H9 (cell line): ENCODE measurements at regions not wholly inside any gene's neighbourhood (a gene's known extent, or its start where the extent isn't known, plus 50 kb on each side); places are given as distances from the start of the nearest gene placed in this dataset.

ENCODE experiments used
- DNase-seq: peaks from one replicate; pipeline ENCODE4 v3.0.0-alpha.2; 2017
- H2AFZ ChIP-seq: one replicate; pipeline ENCODE4 v1.6.1; 2013; ENCODE audit warnings: mild to moderate bottlenecking, low read length, control low read depth, moderate library complexity
- H2AK5ac ChIP-seq: 2 replicates; pipeline ENCODE4 v1.6.1; 2013; ENCODE audit warnings: low read length, control low read depth, mixed read lengths; ENCODE audit not compliant: insufficient read length
- H2BK120ac ChIP-seq: one replicate; pipeline ENCODE4 v1.6.1; 2013; ENCODE audit warnings: low read depth, mild to moderate bottlenecking, low read length, control low read depth, inconsistent platforms; ENCODE audit not compliant: poor library complexity, severe bottlenecking
- H2BK12ac ChIP-seq: 2 replicates; pipeline ENCODE4 v1.6.1; 2013; ENCODE audit warnings: low read length, control low read depth, mixed read lengths, low read depth; ENCODE audit not compliant: insufficient read length
- H2BK15ac ChIP-seq: 2 replicates; pipeline ENCODE4 v1.6.1; 2013; ENCODE audit warnings: low read depth, low read length, control low read depth
- H2BK20ac ChIP-seq: one replicate; pipeline ENCODE4 v1.6.1; 2013; ENCODE audit warnings: low read depth, mild to moderate bottlenecking, low read length, control low read depth, inconsistent platforms; ENCODE audit not compliant: poor library complexity, severe bottlenecking
- H2BK5ac ChIP-seq: 2 replicates; pipeline ENCODE4 v1.6.1; 2013; ENCODE audit warnings: low read length, control low read depth, mixed read lengths; ENCODE audit not compliant: insufficient read length
- H3K14ac ChIP-seq: 2 replicates; pipeline ENCODE4 v1.6.1; 2013; ENCODE audit warnings: low read length, control low read depth; ENCODE audit not compliant: insufficient read depth
- H3K18ac ChIP-seq: 2 replicates; pipeline ENCODE4 v1.6.1; 2013; ENCODE audit warnings: low read depth, mild to moderate bottlenecking, mixed read lengths, low read length, control low read depth; ENCODE audit not compliant: insufficient read length
- H3K23ac ChIP-seq: 2 replicates; pipeline ENCODE4 v1.6.1; 2013; ENCODE audit warnings: low read length, control low read depth, mixed read lengths, low read depth; ENCODE audit not compliant: insufficient read length
- H3K23me2 ChIP-seq: 2 replicates; pipeline ENCODE4 v1.6.1; 2013; ENCODE audit warnings: low read depth, mild to moderate bottlenecking, mixed read lengths, low read length, control low read depth; ENCODE audit not compliant: insufficient read length, poor library complexity, severe bottlenecking
- H3K27ac ChIP-seq: 2 replicates; pipeline ENCODE4 v1.5.1; 2013; ENCODE audit warnings: low read length, control low read depth, mixed read lengths, low read depth; ENCODE audit not compliant: insufficient read length
- H3K27me3 ChIP-seq: 2 replicates; pipeline ENCODE4 v1.6.1; 2013; ENCODE audit warnings: low read length, control low read depth, inconsistent platforms; ENCODE audit not compliant: insufficient read depth
- H3K4ac ChIP-seq: 2 replicates; pipeline ENCODE4 v1.6.1; 2013; ENCODE audit warnings: low read depth, mild to moderate bottlenecking, control low read depth, inconsistent platforms, low read length, moderate library complexity
- H3K4me1 ChIP-seq: 2 replicates; pipeline ENCODE4 v1.6.1; 2013; ENCODE audit warnings: low read length, control low read depth, inconsistent platforms; ENCODE audit not compliant: insufficient read depth
- H3K4me2 ChIP-seq: 2 replicates; pipeline ENCODE4 v1.6.1; 2013; ENCODE audit warnings: low read length, control low read depth, mixed read lengths; ENCODE audit not compliant: insufficient read length, insufficient read depth
- H3K56ac ChIP-seq: 2 replicates; pipeline ENCODE4 v1.6.1; 2013; ENCODE audit warnings: low read depth, mild to moderate bottlenecking, mixed read lengths, low read length, control low read depth; ENCODE audit not compliant: insufficient read length
- H3K79me1 ChIP-seq: 2 replicates; pipeline ENCODE4 v1.6.1; 2013; ENCODE audit warnings: low read depth, mild to moderate bottlenecking, moderate library complexity, low read length, control low read depth, inconsistent platforms; ENCODE audit not compliant: insufficient read depth, poor library complexity, severe bottlenecking
- H3K79me2 ChIP-seq: 2 replicates; pipeline ENCODE4 v1.6.1; 2013; ENCODE audit warnings: low read length, control low read depth, inconsistent platforms; ENCODE audit not compliant: insufficient read depth
- H3K9ac ChIP-seq: 2 replicates; pipeline ENCODE4 v1.6.1; 2013; ENCODE audit warnings: low read length, control low read depth, mixed read lengths; ENCODE audit not compliant: insufficient read length; ENCODE audit errors: extremely low read depth
- H3K9me3 ChIP-seq: one replicate; pipeline ENCODE4 v1.6.1; 2013; ENCODE audit warnings: low read depth, low read length, inconsistent platforms; ENCODE audit not compliant: control insufficient read depth
- H3T11ph ChIP-seq: one replicate; pipeline ENCODE4 v1.6.1; 2013; ENCODE audit warnings: mild to moderate bottlenecking, low read length, control low read depth, inconsistent platforms
- H4K20me1 ChIP-seq: one replicate; pipeline ENCODE4 v1.6.1; 2013; ENCODE audit not compliant: control insufficient read depth, insufficient read length, insufficient read depth
- H4K5ac ChIP-seq: 2 replicates; pipeline ENCODE4 v1.6.1; 2013; ENCODE audit warnings: low read depth, mild to moderate bottlenecking, mixed read lengths, low read length, control low read depth; ENCODE audit not compliant: insufficient read length
- H4K8ac ChIP-seq: replicated peaks from 2 replicates; pipeline ENCODE4 v1.6.1; 2013; ENCODE audit warnings: low read length, control low read depth, mixed read lengths, low read depth; ENCODE audit not compliant: insufficient read length
- H4K91ac ChIP-seq: 2 replicates; pipeline ENCODE4 v1.6.1; 2013; ENCODE audit warnings: low read depth, mild to moderate bottlenecking, moderate library complexity, mixed read lengths, low read length, control low read depth; ENCODE audit not compliant: insufficient read length
- H3K27ac Mint-ChIP-seq, 3 experiments: 2 replicates in 2 of 3; 3 replicates in 1 of 3; pipeline ENCODE4 v1.8.0; 2020 to 2021; ENCODE audit warnings: mixed read lengths in 3 of 3, mild to moderate bottlenecking in 1 of 3, moderate library complexity in 1 of 3
- H3K27me3 Mint-ChIP-seq: 2 replicates; pipeline ENCODE4 v1.8.0; 2021; ENCODE audit warnings: low read depth, mild to moderate bottlenecking, moderate library complexity, mixed read lengths
- H3K36me3 Mint-ChIP-seq, 3 experiments: 2 replicates in 2 of 3; 3 replicates in 1 of 3; pipeline ENCODE4 v1.8.0; 2020 to 2021; ENCODE audit warnings: low read depth in 3 of 3, mixed read lengths in 3 of 3; ENCODE audit not compliant: insufficient read depth in 1 of 3
- H3K4me1 Mint-ChIP-seq, 2 experiments: 2 replicates each; pipeline ENCODE4 v1.8.0; 2020; ENCODE audit warnings: mixed read lengths in 2 of 2
- H3K4me3 Mint-ChIP-seq, 2 experiments: 2 replicates in 1 of 2; 3 replicates in 1 of 2; pipeline ENCODE4 v1.8.0; 2020 to 2021; ENCODE audit warnings: mild to moderate bottlenecking in 2 of 2, mixed read lengths in 2 of 2, moderate library complexity in 1 of 2
- H3K9me3 Mint-ChIP-seq, 2 experiments: 2 replicates in 1 of 2; 3 replicates in 1 of 2; pipeline ENCODE4 v1.8.0; 2020; ENCODE audit warnings: mild to moderate bottlenecking in 2 of 2, mixed read lengths in 2 of 2, moderate library complexity in 1 of 2
- WGBS: extraction: QIAGEN DNeasy Blood & Tissue Kit; methylation state at CpG from one replicate; pipeline ENCODE4 v1.1.7; 2013; ENCODE audit warnings: missing lambda C conversion rate, low lambda C conversion rate, mixed read lengths; ENCODE audit not compliant: insufficient read length; ENCODE audit errors: extremely low coverage; 5-methylcytosine and 5-hydroxymethylcytosine counted together
- TF ChIP-seq, protein P1 (sequence below): fragments of 200-600 bp; sonication (generic); conservative IDR thresholded peaks from 3 replicates; pipeline ENCODE4 v1.8.0; 2021; ENCODE audit warnings: antibody characterized with exemption, mild to moderate bottlenecking

DNA sequence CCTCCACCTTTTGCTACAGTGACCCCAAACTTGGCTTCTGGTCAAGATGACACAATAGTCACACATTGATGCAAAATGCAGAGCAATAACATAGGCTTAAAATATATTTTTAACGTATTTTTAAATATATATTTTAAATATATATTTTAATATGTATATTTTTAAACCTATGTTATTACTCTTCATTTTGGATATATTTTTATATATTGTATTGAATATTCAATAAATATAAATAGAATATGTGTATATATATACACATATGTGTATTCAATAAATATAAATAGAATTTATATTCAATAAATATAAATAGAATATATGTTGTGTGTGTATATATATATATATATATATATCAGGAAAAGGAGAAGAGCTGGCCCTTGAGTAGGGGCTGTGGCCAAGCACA is 115.6 kb downstream of the POU4F1 start:
- H3K27me3 ChIP-seq, result no peaks in the 10 kb centered on the region

More for the DNA sequence above, 115.6 kb downstream of the POU4F1 start:
- H3K9ac ChIP-seq, result no peak overlapping the region
- no CpG with 5 or more reads among the region's 1 CpG for WGBS
- no peak overlapping the region for H3K23ac ChIP-seq
- no peaks in the 10 kb centered on the region for H4K20me1 ChIP-seq
- H3K4ac ChIP-seq, result no peak overlapping the region
- H4K8ac ChIP-seq, result no peak overlapping the region
- no peak overlapping the region for H2BK120ac ChIP-seq
- Mint-ChIP-seq H3K4me1 (no peaks in the 10 kb centered on the region), H3K27ac (no peak overlapping the region), H3K36me3 (no peaks in the 10 kb centered on the region; a peak in 1 of 7 replicates), H3K9me3 (peaks cover 3 to 4% of the 10 kb centered on the region in 2 experiments; a peak in 2 of 5 replicates), H3K4me3 (no peak overlapping the region), H3K27me3 (no peaks in the 10 kb centered on the region)
- H2BK12ac ChIP-seq, result no peak overlapping the region
- no peak overlapping the region for H3K56ac ChIP-seq
- no peaks in the 10 kb centered on the region for H3K79me2 ChIP-seq
- no peak overlapping the region for H3K14ac ChIP-seq
- TF ChIP-seq, protein P1, sequence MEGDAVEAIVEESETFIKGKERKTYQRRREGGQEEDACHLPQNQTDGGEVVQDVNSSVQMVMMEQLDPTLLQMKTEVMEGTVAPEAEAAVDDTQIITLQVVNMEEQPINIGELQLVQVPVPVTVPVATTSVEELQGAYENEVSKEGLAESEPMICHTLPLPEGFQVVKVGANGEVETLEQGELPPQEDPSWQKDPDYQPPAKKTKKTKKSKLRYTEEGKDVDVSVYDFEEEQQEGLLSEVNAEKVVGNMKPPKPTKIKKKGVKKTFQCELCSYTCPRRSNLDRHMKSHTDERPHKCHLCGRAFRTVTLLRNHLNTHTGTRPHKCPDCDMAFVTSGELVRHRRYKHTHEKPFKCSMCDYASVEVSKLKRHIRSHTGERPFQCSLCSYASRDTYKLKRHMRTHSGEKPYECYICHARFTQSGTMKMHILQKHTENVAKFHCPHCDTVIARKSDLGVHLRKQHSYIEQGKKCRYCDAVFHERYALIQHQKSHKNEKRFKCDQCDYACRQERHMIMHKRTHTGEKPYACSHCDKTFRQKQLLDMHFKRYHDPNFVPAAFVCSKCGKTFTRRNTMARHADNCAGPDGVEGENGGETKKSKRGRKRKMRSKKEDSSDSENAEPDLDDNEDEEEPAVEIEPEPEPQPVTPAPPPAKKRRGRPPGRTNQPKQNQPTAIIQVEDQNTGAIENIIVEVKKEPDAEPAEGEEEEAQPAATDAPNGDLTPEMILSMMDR, result no peak
- no peak overlapping the region for H3K18ac ChIP-seq
- no peak overlapping the region for H3K4me2 ChIP-seq
- no peak overlapping the region for H3K27ac ChIP-seq
- no peak for DNase-seq
- H2AFZ ChIP-seq, result no peak overlapping the region
- H2BK5ac ChIP-seq, result no peak overlapping the region
- H4K5ac ChIP-seq, result no peak overlapping the region
- H2AK5ac ChIP-seq, result no peak overlapping the region
- H3K79me1 ChIP-seq, result no peaks in the 10 kb centered on the region
- H2BK20ac ChIP-seq, result no peak overlapping the region
- no peak overlapping the region for H4K91ac ChIP-seq
- no peak overlapping the region for H3T11ph ChIP-seq
- H2BK15ac ChIP-seq, result no peak overlapping the region
- no peaks in the 10 kb centered on the region for H3K23me2 ChIP-seq
- H3K4me1 ChIP-seq, result no peaks in the 10 kb centered on the region
- H3K9me3 ChIP-seq, result no peaks in the 10 kb centered on the region
